ENCODE measurements at regions not wholly inside any gene's neighbourhood (a gene's known extent, or its start where the extent isn't known, plus 50 kb on each side); places are given as distances from the start of the nearest gene placed in this dataset.

DNA sequence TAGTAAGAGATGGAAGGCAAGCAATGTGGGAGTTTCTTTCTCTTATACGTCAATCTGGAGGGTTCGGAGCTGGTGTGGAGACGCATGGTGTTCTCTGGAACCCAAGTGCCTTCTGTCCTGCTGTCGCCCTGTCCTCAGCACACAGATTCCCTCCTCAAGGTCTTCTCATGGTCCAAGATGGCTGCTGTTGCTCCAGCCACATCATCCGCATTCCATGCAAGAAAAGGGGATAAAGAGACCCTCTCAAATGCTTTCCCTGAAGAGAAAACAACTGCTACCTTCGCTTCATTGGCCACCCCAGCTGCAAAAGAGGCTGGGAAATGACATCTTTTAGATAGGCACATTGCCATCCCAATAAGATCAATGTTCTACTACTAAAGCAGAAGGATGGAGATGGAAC, 151.2 kb downstream of the ANKRD60 start:
- H3K9me3 ChIP-seq: no peaks in the 10 kb centered on the region
- TF ChIP-seq CTCF (IDR thresholded peaks at IDR 0.05 in 4 of 5, conservative IDR thresholded peaks at IDR 0.05 in 1 of 5) (no peak), POLR2A (IDR thresholded peaks at IDR 0.05) (no peak)
- DNase-seq: no peak
- ATAC-seq: no peak
- H3K27ac ChIP-seq: no peak overlapping the region
- peaks cover 0 to 8% of the 10 kb centered on the region in 2 donors for H3K4me1 ChIP-seq
- no peaks in the 10 kb centered on the region for H3K27me3 ChIP-seq
- intact Hi-C loops (cut with DNase I; ENCODE audit: low total_unique reads) (no loop called here), in situ Hi-C loops (cut with MboI; ENCODE audit: low sequenced_read_pairs in 4 of 4) (no loop called here)
- H3K4me3 ChIP-seq: no peak overlapping the region
- H3K36me3 ChIP-seq: no peaks in the 10 kb centered on the region

DNA sequence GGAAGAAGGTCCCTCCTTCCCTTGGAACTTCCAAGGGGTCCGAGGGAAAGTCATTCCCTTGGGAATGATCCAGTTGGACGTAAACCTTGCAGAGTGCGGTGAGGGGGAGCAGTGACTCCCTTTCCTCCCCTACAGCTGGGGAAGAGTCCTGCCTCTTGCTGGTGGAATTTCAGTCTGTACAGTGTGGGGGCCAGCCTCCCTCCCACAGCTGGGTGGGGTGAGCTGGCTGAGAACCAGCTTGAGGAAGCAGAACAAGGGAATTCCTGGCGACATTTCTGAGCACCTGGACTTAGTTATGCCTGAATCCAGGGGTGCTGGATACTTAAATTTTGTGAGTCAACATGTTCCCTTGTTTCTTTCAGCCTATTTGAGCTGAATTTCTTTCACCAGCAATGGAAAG, 152.0 kb downstream of the ANKRD60 start:
- Histone ChIP-seq H3K27ac (no peak overlapping the region), H3K36me3 (no peaks in the 10 kb centered on the region), H3K4me1 (peaks cover 0 to 8% of the 10 kb centered on the region in 2 donors), H3K9me3 (no peaks in the 10 kb centered on the region), H3K4me3 (no peak overlapping the region), H3K27me3 (no peaks in the 10 kb centered on the region)
- no peak for DNase-seq
- TF ChIP-seq CTCF (IDR thresholded peaks at IDR 0.05 in 4 of 5, conservative IDR thresholded peaks at IDR 0.05 in 1 of 5): no peak
- TF ChIP-seq POLR2A (IDR thresholded peaks at IDR 0.05): no peak
- intact Hi-C loops (cut with DNase I; ENCODE audit: low total_unique reads) (no loop called here), in situ Hi-C loops (cut with MboI; ENCODE audit: low sequenced_read_pairs in 4 of 4) (no loop called here)
- no peak for ATAC-seq

DNA sequence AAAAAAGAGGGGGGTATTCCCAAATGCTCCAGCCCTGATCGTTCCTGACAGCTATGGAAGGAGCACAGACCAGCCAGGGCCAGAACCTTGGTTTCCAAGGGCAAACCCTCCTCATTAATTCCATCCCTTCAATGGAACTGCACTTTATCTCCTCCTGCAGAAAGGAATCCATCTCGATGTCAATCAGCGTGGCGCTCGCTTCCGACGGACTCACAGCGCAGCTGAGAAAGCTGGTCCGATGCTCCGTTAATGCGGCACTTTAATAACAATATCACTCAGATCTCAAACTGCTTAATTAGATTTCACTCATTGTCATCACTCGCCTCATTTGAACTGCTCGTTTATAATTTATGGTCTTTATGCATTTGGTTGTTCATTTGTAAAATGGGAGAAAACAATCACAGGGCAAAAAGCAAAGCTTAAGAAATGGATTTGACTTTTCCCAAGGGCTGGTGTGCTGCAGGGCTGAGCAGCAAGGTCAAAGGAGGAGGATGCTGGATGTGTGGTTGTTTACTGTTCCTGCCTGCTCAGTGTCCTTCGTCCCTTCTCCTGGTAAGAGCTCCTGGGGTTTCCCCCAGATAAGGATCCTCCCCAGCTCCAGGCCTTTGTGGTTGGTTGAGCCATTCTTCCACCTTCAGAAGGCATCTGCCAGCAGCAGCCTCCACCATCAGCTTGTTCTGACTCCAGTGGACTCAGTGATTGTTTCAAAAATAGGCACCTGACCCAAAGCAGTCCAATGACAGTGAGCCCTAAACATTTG, 152.7 kb downstream of the ANKRD60 start:
- Histone ChIP-seq H3K9me3 (no peaks in the 10 kb centered on the region), H3K36me3 (no peaks in the 10 kb centered on the region), H3K27me3 (no peaks in the 10 kb centered on the region), H3K4me3 (no peak overlapping the region), H3K27ac (no peak overlapping the region), H3K4me1 (peaks cover 0 to 8% of the 10 kb centered on the region in 2 donors)
- DNase-seq (no peak), ATAC-seq (no peak)
- intact Hi-C loops (cut with DNase I; ENCODE audit: low total_unique reads): no loop called here
- in situ Hi-C loops (cut with MboI; ENCODE audit: low sequenced_read_pairs in 4 of 4): no loop called here
- TF ChIP-seq CTCF (IDR thresholded peaks at IDR 0.05 in 4 of 5, conservative IDR thresholded peaks at IDR 0.05 in 1 of 5) (no peak), POLR2A (IDR thresholded peaks at IDR 0.05) (no peak)

DNA sequence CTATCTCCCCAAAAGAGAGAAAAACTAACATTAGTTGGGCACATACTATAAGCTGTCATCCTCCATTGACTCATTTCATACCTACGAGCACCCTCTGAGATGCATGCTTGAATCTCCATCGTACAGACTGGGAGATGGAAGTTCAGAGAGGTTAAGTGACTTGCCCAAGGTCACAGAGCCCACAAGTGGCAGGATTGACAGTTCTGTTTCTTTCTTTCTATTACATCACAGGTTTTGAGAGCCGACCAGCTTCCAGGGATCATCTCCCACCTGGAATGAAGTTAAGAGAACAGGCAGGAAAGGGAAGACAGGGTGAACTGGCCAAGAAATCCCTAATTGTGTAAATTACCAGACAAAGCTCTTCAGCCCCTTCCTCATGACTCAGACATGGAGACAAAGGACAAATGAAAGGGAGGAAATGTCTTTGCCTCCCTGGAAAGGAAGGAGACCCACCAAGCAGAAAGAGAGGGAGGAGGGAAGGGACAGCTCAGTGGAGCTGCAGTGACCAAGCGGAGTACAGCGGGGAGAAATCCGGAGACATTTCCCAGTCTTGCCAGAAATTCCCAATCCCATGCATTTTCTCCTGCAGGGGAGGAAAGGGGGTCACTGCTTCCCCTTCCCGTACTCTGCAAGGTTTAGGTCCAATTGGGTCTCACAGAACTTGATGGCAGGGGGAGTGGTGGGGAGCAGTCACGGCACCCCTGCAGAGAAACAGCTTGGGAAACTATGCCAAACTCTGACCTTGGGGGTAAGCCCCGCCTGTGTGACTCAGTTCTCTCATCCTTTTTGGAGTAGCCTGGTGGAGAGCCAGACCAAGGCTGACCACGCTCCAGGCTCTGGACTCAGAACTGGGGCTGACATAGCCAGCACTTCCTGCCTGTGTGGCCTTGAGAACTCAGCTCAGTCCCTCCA, 154.3 kb downstream of the ANKRD60 start:
- H3K27ac ChIP-seq: no peak overlapping the region

More for the DNA sequence above, 154.3 kb downstream of the ANKRD60 start:
- ATAC-seq (no peak), DNase-seq (no peak)
- no peaks in the 10 kb centered on the region for H3K9me3 ChIP-seq
- TF ChIP-seq CTCF (IDR thresholded peaks at IDR 0.05 in 4 of 5, conservative IDR thresholded peaks at IDR 0.05 in 1 of 5) (no peak), POLR2A (IDR thresholded peaks at IDR 0.05) (no peak)
- intact Hi-C loops (cut with DNase I; ENCODE audit: low total_unique reads): no loop called here
- H3K4me3 ChIP-seq: no peak overlapping the region
- no peaks in the 10 kb centered on the region for H3K36me3 ChIP-seq
- peaks cover 0 to 8% of the 10 kb centered on the region in 2 donors for H3K4me1 ChIP-seq
- in situ Hi-C loops (cut with MboI; ENCODE audit: low sequenced_read_pairs in 4 of 4): no loop called here
- H3K27me3 ChIP-seq: no peaks in the 10 kb centered on the region
